GM23338 (cell line): ENCODE measurements at regions not wholly inside any gene's neighbourhood (a gene's known extent, or its start where the extent isn't known, plus 50 kb on each side); places are given as distances from the start of the nearest gene placed in this dataset.

Experiments used
- CREB1 ChIP-seq: fragments of 250-450 bp; sonication (Bioruptor Pico); IDR thresholded peaks from 2 replicates; pipeline ENCODE4 v1.5.0; 2020; ENCODE audit warnings: low read depth, mild to moderate bottlenecking, moderate library complexity
- EZH2 ChIP-seq: fragments of 200-600 bp; sonication (generic); IDR thresholded peaks from one replicate; pipeline ENCODE4 v1.8.0; 2017; ENCODE audit warnings: antibody characterized with exemption, mild to moderate bottlenecking, low read depth; ENCODE audit not compliant: unreplicated experiment
- EZH2phosphoT487 ChIP-seq: fragments of 200-600 bp; sonication (generic); IDR thresholded peaks from one replicate; pipeline ENCODE4 v1.8.1; 2018; ENCODE audit warnings: antibody characterized with exemption; ENCODE audit not compliant: unreplicated experiment
- JUNB ChIP-seq: IDR thresholded peaks from one replicate; pipeline ENCODE4 v1.6.1; 2016; ENCODE audit warnings: antibody characterized with exemption; ENCODE audit not compliant: unreplicated experiment
- POLR2AphosphoS5 ChIP-seq: IDR thresholded peaks from 2 replicates; pipeline ENCODE4 v1.6.1; 2016; ENCODE audit warnings: antibody characterized with exemption, low read depth
- ZNF114 ChIP-seq: fragments of 250-450 bp; sonication (Bioruptor Pico); IDR thresholded peaks from 2 replicates; pipeline ENCODE4 v1.5.0; 2020; ENCODE audit warnings: mild to moderate bottlenecking, moderate library complexity
- TF ChIP-seq, protein P1 (sequence below), 2 experiments: fragments of 200-600 bp in 1 of 2; sonication (generic) in 1 of 2; conservative IDR thresholded peaks; 2 replicates each; pipeline versions ENCODE4 v1.5.1 to v1.6.1; 2016 to 2017; ENCODE audit warnings: antibody characterized with exemption in 2 of 2, low read depth in 2 of 2, mild to moderate bottlenecking in 2 of 2, moderate library complexity in 1 of 2
- TF ChIP-seq, protein P2 (sequence below): IDR thresholded peaks from one replicate; pipeline ENCODE4 v1.6.1; 2018; ENCODE audit warnings: antibody characterized with exemption; ENCODE audit not compliant: unreplicated experiment

DNA sequence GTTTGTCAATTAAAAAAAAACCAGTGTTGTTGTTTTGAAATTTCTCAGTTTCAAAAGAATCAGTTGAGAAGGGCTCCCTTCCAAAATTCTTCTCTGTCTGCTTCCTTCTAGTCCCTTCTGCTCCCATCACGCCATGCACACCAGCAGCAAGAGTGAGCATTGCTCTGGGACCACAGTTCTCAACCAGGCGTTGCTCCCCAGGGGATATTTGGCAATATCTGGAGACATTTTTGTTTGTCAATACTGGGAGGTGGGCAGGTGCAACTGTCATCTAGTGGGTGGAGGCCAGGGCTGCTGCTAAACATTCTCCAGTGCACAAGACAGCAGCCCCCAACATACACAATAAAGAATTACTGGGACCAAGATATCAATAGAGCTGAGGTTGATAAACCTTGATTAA is 74.8 kb upstream of the EGFL6 start:
- TF ChIP-seq, protein P1, sequence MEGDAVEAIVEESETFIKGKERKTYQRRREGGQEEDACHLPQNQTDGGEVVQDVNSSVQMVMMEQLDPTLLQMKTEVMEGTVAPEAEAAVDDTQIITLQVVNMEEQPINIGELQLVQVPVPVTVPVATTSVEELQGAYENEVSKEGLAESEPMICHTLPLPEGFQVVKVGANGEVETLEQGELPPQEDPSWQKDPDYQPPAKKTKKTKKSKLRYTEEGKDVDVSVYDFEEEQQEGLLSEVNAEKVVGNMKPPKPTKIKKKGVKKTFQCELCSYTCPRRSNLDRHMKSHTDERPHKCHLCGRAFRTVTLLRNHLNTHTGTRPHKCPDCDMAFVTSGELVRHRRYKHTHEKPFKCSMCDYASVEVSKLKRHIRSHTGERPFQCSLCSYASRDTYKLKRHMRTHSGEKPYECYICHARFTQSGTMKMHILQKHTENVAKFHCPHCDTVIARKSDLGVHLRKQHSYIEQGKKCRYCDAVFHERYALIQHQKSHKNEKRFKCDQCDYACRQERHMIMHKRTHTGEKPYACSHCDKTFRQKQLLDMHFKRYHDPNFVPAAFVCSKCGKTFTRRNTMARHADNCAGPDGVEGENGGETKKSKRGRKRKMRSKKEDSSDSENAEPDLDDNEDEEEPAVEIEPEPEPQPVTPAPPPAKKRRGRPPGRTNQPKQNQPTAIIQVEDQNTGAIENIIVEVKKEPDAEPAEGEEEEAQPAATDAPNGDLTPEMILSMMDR (conservative IDR thresholded peaks at IDR 0.05; ENCODE audit: low read depth in 2 of 2), result no peak
- TF ChIP-seq EZH2 (no peak), CREB1 (no peak), POLR2AphosphoS5 (no peak), JUNB (no peak), EZH2phosphoT487 (no peak), ZNF114 (CRISPR knock-in tag) (no peak)
- TF ChIP-seq, protein P2, sequence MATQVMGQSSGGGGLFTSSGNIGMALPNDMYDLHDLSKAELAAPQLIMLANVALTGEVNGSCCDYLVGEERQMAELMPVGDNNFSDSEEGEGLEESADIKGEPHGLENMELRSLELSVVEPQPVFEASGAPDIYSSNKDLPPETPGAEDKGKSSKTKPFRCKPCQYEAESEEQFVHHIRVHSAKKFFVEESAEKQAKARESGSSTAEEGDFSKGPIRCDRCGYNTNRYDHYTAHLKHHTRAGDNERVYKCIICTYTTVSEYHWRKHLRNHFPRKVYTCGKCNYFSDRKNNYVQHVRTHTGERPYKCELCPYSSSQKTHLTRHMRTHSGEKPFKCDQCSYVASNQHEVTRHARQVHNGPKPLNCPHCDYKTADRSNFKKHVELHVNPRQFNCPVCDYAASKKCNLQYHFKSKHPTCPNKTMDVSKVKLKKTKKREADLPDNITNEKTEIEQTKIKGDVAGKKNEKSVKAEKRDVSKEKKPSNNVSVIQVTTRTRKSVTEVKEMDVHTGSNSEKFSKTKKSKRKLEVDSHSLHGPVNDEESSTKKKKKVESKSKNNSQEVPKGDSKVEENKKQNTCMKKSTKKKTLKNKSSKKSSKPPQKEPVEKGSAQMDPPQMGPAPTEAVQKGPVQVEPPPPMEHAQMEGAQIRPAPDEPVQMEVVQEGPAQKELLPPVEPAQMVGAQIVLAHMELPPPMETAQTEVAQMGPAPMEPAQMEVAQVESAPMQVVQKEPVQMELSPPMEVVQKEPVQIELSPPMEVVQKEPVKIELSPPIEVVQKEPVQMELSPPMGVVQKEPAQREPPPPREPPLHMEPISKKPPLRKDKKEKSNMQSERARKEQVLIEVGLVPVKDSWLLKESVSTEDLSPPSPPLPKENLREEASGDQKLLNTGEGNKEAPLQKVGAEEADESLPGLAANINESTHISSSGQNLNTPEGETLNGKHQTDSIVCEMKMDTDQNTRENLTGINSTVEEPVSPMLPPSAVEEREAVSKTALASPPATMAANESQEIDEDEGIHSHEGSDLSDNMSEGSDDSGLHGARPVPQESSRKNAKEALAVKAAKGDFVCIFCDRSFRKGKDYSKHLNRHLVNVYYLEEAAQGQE, result no peak
